ENCODE measurements at regions not wholly inside any gene's neighbourhood (a gene's known extent, or its start where the extent isn't known, plus 50 kb on each side); places are given as distances from the start of the nearest gene placed in this dataset.

DNA sequence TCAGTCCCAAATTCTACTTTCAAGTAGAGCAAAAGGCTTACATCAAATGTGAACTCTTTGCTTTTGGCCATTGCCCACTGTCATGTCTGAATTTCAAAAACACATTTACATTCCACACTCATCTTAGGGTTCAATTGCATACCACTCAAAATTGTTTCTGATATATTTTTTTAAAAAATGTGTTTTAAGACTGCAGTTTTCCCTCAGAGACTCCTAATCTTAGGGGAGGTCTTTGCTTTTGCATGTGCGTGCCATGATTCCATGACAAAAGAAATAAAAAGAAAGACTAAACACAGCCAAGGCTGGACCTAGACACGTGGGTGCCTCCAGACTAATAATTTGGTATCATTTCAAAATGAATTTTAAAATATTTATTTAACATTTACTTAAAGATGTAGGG is 396.8 kb upstream of the RASGRP1 start:
- no peaks in the 10 kb centered on the region for H3K36me3 ChIP-seq (ENCODE audit: control insufficient read depth, insufficient read depth, low read length)
- H3K4me1 ChIP-seq (ENCODE audit: control insufficient read depth, insufficient read depth, low read length, poor library complexity, severe bottlenecking) = no peaks in the 10 kb centered on the region
- no peaks in the 10 kb centered on the region for H3K9me3 ChIP-seq (ENCODE audit: control insufficient read depth, low read length)
- H3K4me3 ChIP-seq (ENCODE audit: extremely low read depth, insufficient read depth, low read length, poor library complexity, severe bottlenecking) = no peak overlapping the region
- H3K27ac ChIP-seq (ENCODE audit: low read depth, low read length, severe bottlenecking) = no peak overlapping the region
- WGBS, 2 experiments (ENCODE audit: insufficient coverage in 2 of 2) = no CpG with 5 or more reads among the region's 2 CpGs

GRCh38 chr15:38961931-38962330 is 397.3 kb upstream of the RASGRP1 start:
- WGBS, 2 experiments (ENCODE audit: insufficient coverage in 2 of 2) = 100% methylated on average over 1 to 2 of the region's 2 CpGs
- Histone ChIP-seq H3K4me1 (ENCODE audit: control insufficient read depth, insufficient read depth, low read length, poor library complexity, severe bottlenecking) (no peaks in the 10 kb centered on the region), H3K9me3 (ENCODE audit: control insufficient read depth, low read length) (no peaks in the 10 kb centered on the region), H3K4me3 (ENCODE audit: extremely low read depth, insufficient read depth, low read length, poor library complexity, severe bottlenecking) (no peak overlapping the region), H3K36me3 (ENCODE audit: control insufficient read depth, insufficient read depth, low read length) (no peaks in the 10 kb centered on the region), H3K27ac (ENCODE audit: low read depth, low read length, severe bottlenecking) (no peak overlapping the region)

DNA sequence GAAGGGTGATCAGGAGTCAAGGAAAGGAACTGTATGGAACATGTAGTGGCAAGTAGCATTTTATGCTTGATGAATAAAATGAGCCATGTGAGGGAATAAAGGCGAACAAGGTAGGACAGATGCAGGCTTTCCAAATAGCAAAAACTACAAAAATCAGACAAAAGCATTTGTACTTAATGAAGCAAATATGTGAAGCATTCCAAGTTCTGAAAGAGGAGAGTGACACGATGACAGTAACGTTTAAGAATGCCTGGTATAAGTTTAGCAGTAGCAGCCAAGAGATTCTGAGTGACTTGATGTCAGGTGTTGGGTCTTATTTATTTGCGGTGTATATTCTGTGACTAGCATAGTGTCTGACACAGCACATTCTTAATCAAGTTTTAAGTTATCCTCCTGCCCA is 408.2 kb upstream of the RASGRP1 start:
- WGBS, 2 experiments (ENCODE audit: insufficient coverage in 2 of 2) = 88 to 100% methylated on average over 2 of the region's 4 CpGs
- no peaks in the 10 kb centered on the region for H3K36me3 ChIP-seq (ENCODE audit: control insufficient read depth, insufficient read depth, low read length)
- H3K4me3 ChIP-seq (ENCODE audit: extremely low read depth, insufficient read depth, low read length, poor library complexity, severe bottlenecking) = no peak overlapping the region
- H3K9me3 ChIP-seq (ENCODE audit: control insufficient read depth, low read length) = peaks cover 2% of the 10 kb centered on the region
- H3K27ac ChIP-seq (ENCODE audit: low read depth, low read length, severe bottlenecking) = no peak overlapping the region
- no peaks in the 10 kb centered on the region for H3K4me1 ChIP-seq (ENCODE audit: control insufficient read depth, insufficient read depth, low read length, poor library complexity, severe bottlenecking)

DNA sequence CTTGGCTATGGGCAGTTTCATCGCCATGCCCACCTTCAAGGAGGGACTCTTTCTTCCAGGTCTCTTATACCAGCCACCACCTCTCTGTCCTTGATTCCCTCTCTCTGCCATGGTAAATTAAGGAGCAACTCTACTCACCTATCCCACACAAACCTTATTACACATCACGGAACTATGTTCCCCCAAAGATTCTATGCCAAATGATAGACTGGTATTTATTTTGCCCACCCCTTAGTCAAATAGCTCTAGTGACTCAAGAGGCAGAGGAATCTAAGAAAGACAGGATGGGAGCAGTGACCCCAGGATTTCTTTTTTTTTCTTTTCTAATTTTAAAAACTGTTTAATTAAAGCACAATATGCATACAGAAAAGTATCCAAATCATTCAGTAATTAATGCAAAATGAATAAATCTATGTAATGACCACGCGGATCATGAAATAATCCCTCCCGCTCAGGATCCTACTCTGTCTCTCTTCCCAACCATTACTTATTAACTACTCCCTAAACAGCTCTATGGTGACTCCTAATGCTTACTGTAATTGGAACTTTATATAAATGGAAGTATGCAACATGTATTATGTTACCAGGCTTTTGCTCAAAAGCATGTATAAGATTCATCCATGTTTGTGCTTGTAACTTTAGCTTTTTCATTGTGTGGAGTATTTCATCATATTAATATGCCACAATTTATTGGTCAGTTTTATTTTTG is 410.8 kb upstream of the RASGRP1 start:
- 67 to 80% methylated on average over 1 to 2 of the region's 5 CpGs for WGBS, 2 experiments (ENCODE audit: insufficient coverage in 2 of 2)
- H3K27ac ChIP-seq (ENCODE audit: low read depth, low read length, severe bottlenecking) = no peak overlapping the region

GRCh38 chr15:38991126-38991525 is 426.5 kb upstream of the RASGRP1 start:
- Histone ChIP-seq H3K36me3 (ENCODE audit: control insufficient read depth, insufficient read depth, low read length) (no peaks in the 10 kb centered on the region), H3K9me3 (ENCODE audit: control insufficient read depth, low read length) (no peaks in the 10 kb centered on the region), H3K27ac (ENCODE audit: low read depth, low read length, severe bottlenecking) (no peak overlapping the region), H3K4me3 (ENCODE audit: extremely low read depth, insufficient read depth, low read length, poor library complexity, severe bottlenecking) (no peak overlapping the region), H3K4me1 (ENCODE audit: control insufficient read depth, insufficient read depth, low read length, poor library complexity, severe bottlenecking) (no peaks in the 10 kb centered on the region)
- WGBS, 2 experiments (ENCODE audit: insufficient coverage in 2 of 2) = 50 to 66% methylated on average over 1 to 4 of the region's 4 CpGs

More for the DNA sequence above, 410.8 kb upstream of the RASGRP1 start:
- no peak overlapping the region for H3K4me3 ChIP-seq (ENCODE audit: extremely low read depth, insufficient read depth, low read length, poor library complexity, severe bottlenecking)
- peaks cover 2% of the 10 kb centered on the region for H3K9me3 ChIP-seq (ENCODE audit: control insufficient read depth, low read length)
- H3K4me1 ChIP-seq (ENCODE audit: control insufficient read depth, insufficient read depth, low read length, poor library complexity, severe bottlenecking) = no peaks in the 10 kb centered on the region
- no peaks in the 10 kb centered on the region for H3K36me3 ChIP-seq (ENCODE audit: control insufficient read depth, insufficient read depth, low read length)

DNA sequence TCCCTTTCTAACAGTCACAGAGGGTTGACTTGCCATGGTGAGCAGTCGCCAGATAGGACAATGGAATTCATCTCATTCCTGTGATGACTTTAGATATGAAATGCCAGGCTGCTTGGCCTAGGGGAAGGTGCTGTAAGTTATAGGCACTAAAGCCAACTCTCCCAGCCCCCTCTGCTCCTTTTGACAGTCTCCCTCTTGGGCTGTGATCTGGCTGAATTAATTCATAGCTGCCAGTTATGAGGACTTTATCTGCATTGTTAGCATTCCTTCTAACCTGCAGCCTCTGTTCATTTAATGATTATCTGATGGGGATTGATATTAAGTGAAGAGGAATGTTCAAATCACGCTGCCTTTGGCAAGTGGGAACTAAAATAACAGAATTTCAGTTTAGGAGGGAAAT is 427.1 kb upstream of the RASGRP1 start:
- Histone ChIP-seq H3K36me3 (ENCODE audit: control insufficient read depth, insufficient read depth, low read length) (no peaks in the 10 kb centered on the region), H3K27ac (ENCODE audit: low read depth, low read length, severe bottlenecking) (no peak overlapping the region), H3K4me3 (ENCODE audit: extremely low read depth, insufficient read depth, low read length, poor library complexity, severe bottlenecking) (no peak overlapping the region), H3K4me1 (ENCODE audit: control insufficient read depth, insufficient read depth, low read length, poor library complexity, severe bottlenecking) (no peaks in the 10 kb centered on the region), H3K9me3 (ENCODE audit: control insufficient read depth, low read length) (no peaks in the 10 kb centered on the region)
- 100% methylated on average over 2 of the region's 2 CpGs for WGBS, 2 experiments (ENCODE audit: insufficient coverage in 2 of 2)

DNA sequence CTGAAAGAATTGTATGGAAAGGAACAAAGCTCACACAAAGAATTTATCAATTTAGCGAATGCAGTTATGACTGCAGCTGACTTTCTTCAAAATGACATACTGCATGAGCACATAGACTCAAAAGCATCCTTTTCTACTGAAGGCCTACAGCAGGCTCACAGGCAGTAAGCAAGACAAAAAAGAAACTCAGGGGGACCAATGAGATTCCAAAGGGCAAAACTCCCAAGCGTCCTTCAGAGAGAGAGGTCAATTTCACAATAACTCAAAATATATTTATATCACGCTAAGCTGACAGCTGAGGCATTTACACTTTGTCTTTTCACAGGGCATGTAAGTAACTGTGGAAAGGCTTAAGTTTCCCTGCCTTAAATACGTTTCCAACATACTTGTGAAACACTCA is 427.9 kb upstream of the RASGRP1 start:
- Histone ChIP-seq H3K36me3 (ENCODE audit: control insufficient read depth, insufficient read depth, low read length) (no peaks in the 10 kb centered on the region), H3K4me1 (ENCODE audit: control insufficient read depth, insufficient read depth, low read length, poor library complexity, severe bottlenecking) (no peaks in the 10 kb centered on the region), H3K4me3 (ENCODE audit: extremely low read depth, insufficient read depth, low read length, poor library complexity, severe bottlenecking) (no peak overlapping the region), H3K27ac (ENCODE audit: low read depth, low read length, severe bottlenecking) (no peak overlapping the region), H3K9me3 (ENCODE audit: control insufficient read depth, low read length) (no peaks in the 10 kb centered on the region)
- WGBS, 2 experiments (ENCODE audit: insufficient coverage in 2 of 2) = 60 to 100% methylated on average over 1 of the region's 4 CpGs

DNA sequence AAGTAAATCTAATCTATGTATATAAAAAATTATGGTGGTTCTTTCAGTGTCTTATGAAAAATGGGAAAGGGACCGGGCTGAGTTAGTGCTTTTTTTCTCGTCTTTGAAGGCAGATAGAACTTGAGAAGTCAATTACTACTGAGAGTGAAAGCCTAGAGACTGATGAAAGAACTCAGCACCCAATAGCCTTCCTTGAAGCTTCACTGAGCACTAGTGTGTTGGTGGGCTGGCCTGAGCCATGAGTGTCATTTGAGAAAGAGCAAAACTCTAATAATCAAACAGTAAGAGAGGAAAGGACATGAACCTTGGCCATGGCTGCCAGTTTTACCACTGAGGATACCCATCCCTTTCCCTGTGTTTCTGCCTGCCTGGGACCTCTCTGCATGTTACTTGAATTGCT is 428.3 kb upstream of the RASGRP1 start:
- H3K9me3 ChIP-seq (ENCODE audit: control insufficient read depth, low read length) = no peaks in the 10 kb centered on the region
- 93% methylated on average over 2 of the region's 2 CpGs; no CpG with 5 or more reads in 1 of the 2 experiments for WGBS, 2 experiments (ENCODE audit: insufficient coverage in 2 of 2)
- H3K27ac ChIP-seq (ENCODE audit: low read depth, low read length, severe bottlenecking) = no peak overlapping the region
- no peaks in the 10 kb centered on the region for H3K36me3 ChIP-seq (ENCODE audit: control insufficient read depth, insufficient read depth, low read length)
- no peaks in the 10 kb centered on the region for H3K4me1 ChIP-seq (ENCODE audit: control insufficient read depth, insufficient read depth, low read length, poor library complexity, severe bottlenecking)
- H3K4me3 ChIP-seq (ENCODE audit: extremely low read depth, insufficient read depth, low read length, poor library complexity, severe bottlenecking) = no peak overlapping the region

DNA sequence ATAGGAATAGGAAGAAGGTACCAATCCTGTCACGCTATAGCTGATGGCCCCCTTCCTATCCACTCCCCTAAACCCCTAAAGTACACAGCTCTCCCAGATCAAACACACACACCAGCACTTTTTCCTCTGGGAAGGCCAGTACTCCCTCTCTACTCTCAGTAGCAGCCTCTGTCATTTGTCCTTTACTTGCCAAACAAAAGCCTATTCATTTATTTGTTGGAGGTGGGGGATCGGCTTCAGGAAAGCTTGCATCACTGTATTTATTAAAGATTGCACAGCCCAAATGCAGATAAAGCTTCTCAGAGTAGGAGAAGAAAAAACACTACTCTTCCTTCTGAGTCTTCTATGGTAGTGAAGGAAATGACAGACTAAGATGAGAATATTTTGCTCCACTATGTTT is 429.7 kb upstream of the RASGRP1 start:
- no peaks in the 10 kb centered on the region for H3K9me3 ChIP-seq (ENCODE audit: control insufficient read depth, low read length)
- no peaks in the 10 kb centered on the region for H3K36me3 ChIP-seq (ENCODE audit: control insufficient read depth, insufficient read depth, low read length)
- H3K27ac ChIP-seq (ENCODE audit: low read depth, low read length, severe bottlenecking) = no peak overlapping the region
- H3K4me3 ChIP-seq (ENCODE audit: extremely low read depth, insufficient read depth, low read length, poor library complexity, severe bottlenecking) = no peak overlapping the region
- WGBS, 2 experiments (ENCODE audit: insufficient coverage in 2 of 2) = 56 to 57% methylated on average over 1 of the region's 2 CpGs
- no peaks in the 10 kb centered on the region for H3K4me1 ChIP-seq (ENCODE audit: control insufficient read depth, insufficient read depth, low read length, poor library complexity, severe bottlenecking)

GRCh38 chr15:38996111-38996631 is 431.6 kb upstream of the RASGRP1 start:
- Histone ChIP-seq H3K9me3 (ENCODE audit: control insufficient read depth, low read length) (no peaks in the 10 kb centered on the region), H3K4me1 (ENCODE audit: control insufficient read depth, insufficient read depth, low read length, poor library complexity, severe bottlenecking) (no peaks in the 10 kb centered on the region), H3K36me3 (ENCODE audit: control insufficient read depth, insufficient read depth, low read length) (no peaks in the 10 kb centered on the region), H3K27ac (ENCODE audit: low read depth, low read length, severe bottlenecking) (no peak overlapping the region), H3K4me3 (ENCODE audit: extremely low read depth, insufficient read depth, low read length, poor library complexity, severe bottlenecking) (no peak overlapping the region)
- WGBS, 2 experiments (ENCODE audit: insufficient coverage in 2 of 2) = 100% methylated on average over 2 of the region's 3 CpGs; no CpG with 5 or more reads in 1 of the 2 experiments

- 86% methylated on average over 1 of the region's 1 CpG; no CpG with 5 or more reads in 1 of the 2 experiments for WGBS, 2 experiments (ENCODE audit: insufficient coverage in 2 of 2)
- no peak overlapping the region for H3K4me3 ChIP-seq (ENCODE audit: extremely low read depth, insufficient read depth, low read length, poor library complexity, severe bottlenecking)
- no peaks in the 10 kb centered on the region for H3K4me1 ChIP-seq (ENCODE audit: control insufficient read depth, insufficient read depth, low read length, poor library complexity, severe bottlenecking)
- no peaks in the 10 kb centered on the region for H3K9me3 ChIP-seq (ENCODE audit: control insufficient read depth, low read length)
- no peak overlapping the region for H3K27ac ChIP-seq (ENCODE audit: low read depth, low read length, severe bottlenecking)
- no peaks in the 10 kb centered on the region for H3K36me3 ChIP-seq (ENCODE audit: control insufficient read depth, insufficient read depth, low read length)
Measured at GRCh38 chr15:38997841-38998240, 433.2 kb upstream of the RASGRP1 start.

Data from mesodermal cell (in vitro differentiated cells).